ACC112 (cell line): ENCODE measurements at regions not wholly inside any gene's neighbourhood (a gene's known extent, or its start where the extent isn't known, plus 50 kb on each side); places are given as distances from the start of the nearest gene placed in this dataset.

ENCODE experiments used
- H2AFZ ChIP-seq: fragments of 200-600 bp; sonication (generic); one replicate; pipeline ENCODE4 v1.6.0; 2017; ENCODE audit warnings: antibody characterized with exemption, low read length; ENCODE audit not compliant: unreplicated experiment
- H3K27ac ChIP-seq: fragments of 200-600 bp; sonication (generic); 2 replicates; pipeline ENCODE4 v1.5.1; 2014; ENCODE audit warnings: low read depth, mild to moderate bottlenecking, antibody characterized with exemption, low read length, moderate library complexity
- H3K27me3 ChIP-seq: fragments of 200-600 bp; sonication (generic); 2 replicates; pipeline ENCODE4 v1.6.1; 2014; ENCODE audit warnings: mild to moderate bottlenecking, antibody characterized with exemption, low read length, moderate library complexity, mixed read lengths; ENCODE audit not compliant: insufficient read depth
- H3K36me3 ChIP-seq: fragments of 200-600 bp; sonication (generic); 2 replicates; pipeline ENCODE4 v1.6.1; 2016; ENCODE audit warnings: mild to moderate bottlenecking, antibody characterized with exemption, low read length, moderate library complexity, mixed read lengths; ENCODE audit not compliant: insufficient read depth
- H3K4me1 ChIP-seq: fragments of 200-600 bp; sonication (generic); one replicate; pipeline ENCODE4 v1.6.1; 2016; ENCODE audit warnings: low read length, mixed read lengths; ENCODE audit not compliant: insufficient read depth, unreplicated experiment, control insufficient read depth
- H3K4me3 ChIP-seq: fragments of 200-600 bp; sonication (generic); 2 replicates; pipeline ENCODE4 v1.5.1; 2014; ENCODE audit warnings: mild to moderate bottlenecking, low read depth, low read length
- H3K79me2 ChIP-seq: fragments of 200-600 bp; sonication (generic); one replicate; pipeline ENCODE4 v1.6.0; 2016; ENCODE audit warnings: low read length; ENCODE audit not compliant: control insufficient read depth, unreplicated experiment, insufficient read depth

GRCh38 chr21:37987668-37988067 lies 71.4 kb upstream of the KCNJ6 start:
- Histone ChIP-seq H3K27ac (no peak overlapping the region), H3K4me1 (no peaks in the 10 kb centered on the region), H3K4me3 (no peak overlapping the region)

GRCh38 chr21:37993071-37993470 lies 76.8 kb upstream of the KCNJ6 start:
- no peaks in the 10 kb centered on the region for H3K36me3 ChIP-seq
- H3K79me2 ChIP-seq = no peaks in the 10 kb centered on the region
- H2AFZ ChIP-seq = no peak overlapping the region
- H3K4me3 ChIP-seq = no peak overlapping the region
- no peaks in the 10 kb centered on the region for H3K4me1 ChIP-seq
- H3K27ac ChIP-seq = no peak overlapping the region
- peaks cover 58% of the 10 kb centered on the region; the same call in 1 of the 2 replicates for H3K27me3 ChIP-seq

More at GRCh38 chr21:37987668-37988067, 71.4 kb upstream of the KCNJ6 start:
- no peaks in the 10 kb centered on the region for H3K79me2 ChIP-seq
- no peaks in the 10 kb centered on the region for H3K36me3 ChIP-seq
- H2AFZ ChIP-seq = no peak overlapping the region
- peaks cover 73% of the 10 kb centered on the region for H3K27me3 ChIP-seq

- no peak overlapping the region for H2AFZ ChIP-seq
- peaks cover 50% of the 10 kb centered on the region; the same call in 1 of the 2 replicates for H3K27me3 ChIP-seq
- H3K79me2 ChIP-seq = no peaks in the 10 kb centered on the region
- no peak overlapping the region for H3K4me3 ChIP-seq
- no peak overlapping the region for H3K27ac ChIP-seq
- H3K4me1 ChIP-seq = no peaks in the 10 kb centered on the region
- H3K36me3 ChIP-seq = no peaks in the 10 kb centered on the region
These were observed 78.0 kb upstream of the KCNJ6 start for GRCh38 chr21:37994211-37994610.

DNA sequence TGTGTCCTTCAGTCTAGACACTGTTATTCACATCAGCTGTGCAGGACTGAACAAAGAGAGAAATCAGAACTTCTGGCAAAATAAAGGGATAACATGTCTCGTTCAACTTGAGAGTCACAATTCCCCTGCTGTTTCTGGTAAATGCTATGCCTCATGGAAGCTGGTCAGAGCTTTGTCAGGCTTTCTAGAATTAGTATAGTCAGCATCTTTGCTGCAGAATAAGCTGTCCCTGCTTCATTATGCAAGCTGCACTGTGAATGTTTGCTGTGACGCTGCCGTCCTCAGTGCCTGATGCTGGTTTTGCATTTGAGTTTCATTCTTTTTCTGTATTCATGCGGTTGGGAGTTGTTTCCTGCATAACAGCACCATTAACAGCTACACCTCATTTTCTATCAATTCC lies 96.4 kb upstream of the KCNJ6 start:
- Histone ChIP-seq H3K4me1 (no peaks in the 10 kb centered on the region), H2AFZ (no peak overlapping the region), H3K27ac (no peak overlapping the region), H3K27me3 (peaks cover 75% of the 10 kb centered on the region), H3K79me2 (no peaks in the 10 kb centered on the region), H3K4me3 (no peak overlapping the region), H3K36me3 (no peaks in the 10 kb centered on the region)

GRCh38 chr21:38013741-38014140 lies 97.5 kb upstream of the KCNJ6 start:
- Histone ChIP-seq H3K27ac (no peak overlapping the region), H3K27me3 (peaks cover 64% of the 10 kb centered on the region), H3K4me3 (no peak overlapping the region), H3K4me1 (no peaks in the 10 kb centered on the region), H3K36me3 (no peaks in the 10 kb centered on the region), H3K79me2 (no peaks in the 10 kb centered on the region), H2AFZ (no peak overlapping the region)

DNA sequence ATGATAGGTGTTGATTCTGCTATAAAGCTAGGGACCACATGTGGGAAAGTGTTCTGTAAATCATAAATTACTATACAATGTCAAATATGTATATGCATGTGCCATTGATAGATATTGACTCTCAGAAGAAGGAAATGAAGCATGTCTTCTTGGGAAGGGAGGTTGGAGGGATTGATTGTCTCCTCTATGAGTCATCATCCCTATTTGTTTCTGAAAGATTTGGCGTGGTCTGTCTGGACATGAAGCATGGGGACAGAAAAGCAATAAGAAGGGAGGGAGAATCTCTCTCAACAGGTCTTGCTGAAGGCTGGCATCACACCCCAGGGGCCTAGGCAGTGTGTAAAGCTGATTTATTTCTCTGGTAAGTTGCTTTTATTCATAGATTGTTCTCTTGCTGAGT lies 98.0 kb upstream of the KCNJ6 start:
- no peaks in the 10 kb centered on the region for H3K4me1 ChIP-seq
- no peak overlapping the region for H3K27ac ChIP-seq
- H2AFZ ChIP-seq = no peak overlapping the region
- H3K36me3 ChIP-seq = no peaks in the 10 kb centered on the region
- H3K4me3 ChIP-seq = no peak overlapping the region
- H3K79me2 ChIP-seq = no peaks in the 10 kb centered on the region
- peaks cover 64% of the 10 kb centered on the region for H3K27me3 ChIP-seq

DNA sequence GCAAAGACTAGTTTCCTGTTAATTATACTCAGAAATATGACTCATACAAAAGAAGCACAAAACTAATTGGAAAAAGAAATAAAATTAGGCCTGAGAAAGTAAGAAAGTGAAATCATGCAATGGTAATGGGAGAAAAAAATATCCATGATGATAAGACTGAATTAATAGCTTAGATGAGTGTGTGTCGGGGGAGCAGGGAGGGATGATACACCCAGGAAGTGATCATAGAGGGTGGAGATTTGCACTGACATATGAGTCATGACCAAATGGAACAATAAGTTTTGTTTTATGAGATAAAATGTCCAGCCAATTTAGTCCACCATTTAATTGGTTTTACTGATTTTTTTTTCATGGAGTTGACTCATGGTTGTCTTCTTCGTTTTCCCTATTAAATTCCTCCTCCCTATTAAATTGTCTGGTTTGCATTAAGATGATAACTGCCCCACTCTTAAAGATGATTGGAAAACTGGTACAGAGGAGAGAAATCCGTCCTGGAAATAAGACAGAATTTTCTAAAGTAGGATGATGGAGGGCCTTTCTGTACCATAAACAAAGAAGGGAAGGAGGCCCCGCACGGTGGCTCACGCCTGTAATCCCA lies 111.7 kb upstream of the KCNJ6 start:
- no peak overlapping the region for H3K27ac ChIP-seq
- H3K36me3 ChIP-seq = no peaks in the 10 kb centered on the region
- H3K4me3 ChIP-seq = no peak overlapping the region
- H2AFZ ChIP-seq = no peak overlapping the region
- no peaks in the 10 kb centered on the region for H3K79me2 ChIP-seq
- H3K4me1 ChIP-seq = no peaks in the 10 kb centered on the region
- peaks cover 32% of the 10 kb centered on the region for H3K27me3 ChIP-seq

GRCh38 chr21:38032082-38032801 lies 116.0 kb upstream of the KCNJ6 start:
- H3K27ac ChIP-seq = no peak overlapping the region
- H3K4me3 ChIP-seq = no peak overlapping the region
- H3K27me3 ChIP-seq = peaks cover 25% of the 10 kb centered on the region
- H2AFZ ChIP-seq = no peak overlapping the region
- H3K36me3 ChIP-seq = no peaks in the 10 kb centered on the region
- no peaks in the 10 kb centered on the region for H3K79me2 ChIP-seq
- H3K4me1 ChIP-seq = no peaks in the 10 kb centered on the region

GRCh38 chr21:38036016-38036415 lies 119.8 kb upstream of the KCNJ6 start:
- H2AFZ ChIP-seq = no peak overlapping the region
- no peaks in the 10 kb centered on the region for H3K4me1 ChIP-seq
- H3K27me3 ChIP-seq = peaks cover 37% of the 10 kb centered on the region
- no peaks in the 10 kb centered on the region for H3K79me2 ChIP-seq
- H3K36me3 ChIP-seq = no peaks in the 10 kb centered on the region
- no peak overlapping the region for H3K27ac ChIP-seq
- no peak overlapping the region for H3K4me3 ChIP-seq

GRCh38 chr21:38037416-38037815 lies 121.2 kb upstream of the KCNJ6 start:
- H3K27me3 ChIP-seq = peaks cover 32% of the 10 kb centered on the region
- H3K36me3 ChIP-seq = no peaks in the 10 kb centered on the region
- no peak overlapping the region for H2AFZ ChIP-seq
- no peak overlapping the region for H3K4me3 ChIP-seq
- H3K27ac ChIP-seq = no peak overlapping the region
- H3K79me2 ChIP-seq = no peaks in the 10 kb centered on the region
- no peaks in the 10 kb centered on the region for H3K4me1 ChIP-seq

GRCh38 chr21:38039369-38039768 lies 123.1 kb upstream of the KCNJ6 start:
- H3K4me1 ChIP-seq = no peaks in the 10 kb centered on the region
- H2AFZ ChIP-seq = no peak overlapping the region
- no peaks in the 10 kb centered on the region for H3K79me2 ChIP-seq
- H3K36me3 ChIP-seq = no peaks in the 10 kb centered on the region
- H3K27ac ChIP-seq = no peak overlapping the region
- H3K27me3 ChIP-seq = peaks cover 28% of the 10 kb centered on the region
- no peak overlapping the region for H3K4me3 ChIP-seq
